Fibroblast of pulmonary artery (primary cell): ENCODE measurements at regions not wholly inside any gene's neighbourhood (a gene's known extent, or its start where the extent isn't known, plus 50 kb on each side); places are given as distances from the start of the nearest gene placed in this dataset.

Source experiments
- DNase-seq: peaks from one replicate; pipeline ENCODE4 v3.0.0-alpha.2; 2010; ENCODE audit warnings: low read depth
- H3K4me3 ChIP-seq: replicated peaks from 2 replicates; pipeline ENCODE4 v1.5.1; 2011; ENCODE audit warnings: low read depth, mild to moderate bottlenecking, control low read depth, low read length, moderate library complexity
- CTCF ChIP-seq: IDR thresholded peaks from 2 replicates; pipeline ENCODE4 v1.5.1; 2011; ENCODE audit warnings: mild to moderate bottlenecking, control low read depth, low read length, inconsistent platforms; ENCODE audit errors: missing control alignments

GRCh38 chr19:13621413-13621812, 115.1 kb upstream of the CACNA1A start:
- no peak overlapping the region for H3K4me3 ChIP-seq
- no peak for TF ChIP-seq CTCF
- peak; percentile 10 for DNase-seq

- H3K4me3 ChIP-seq, result no peak overlapping the region
- TF ChIP-seq CTCF, result no peak
- DNase-seq, result no peak
Observed at GRCh38 chr19:13619203-13619632, 112.9 kb upstream of the CACNA1A start.

DNA sequence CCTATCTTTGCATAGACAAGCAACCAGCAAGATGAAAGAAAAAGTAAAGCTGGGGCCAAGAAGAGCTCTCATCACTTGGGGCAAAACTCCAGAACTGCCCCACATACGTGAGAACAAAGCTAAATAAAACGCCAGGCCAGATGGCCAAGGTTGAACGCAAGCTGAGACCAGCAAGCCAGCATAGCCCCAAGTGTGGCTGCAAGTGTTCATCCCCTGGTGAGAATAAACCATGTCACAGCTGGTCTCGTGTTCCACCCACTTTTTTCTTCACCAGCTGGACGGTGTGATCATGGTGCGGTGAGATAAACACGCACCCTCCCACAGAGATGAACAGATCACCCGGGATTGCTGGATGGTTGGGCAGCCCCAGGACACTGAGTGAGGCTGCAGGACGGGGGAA, 109.6 kb upstream of the CACNA1A start:
- no peak for TF ChIP-seq CTCF
- no peak overlapping the region for H3K4me3 ChIP-seq
- no peak for DNase-seq

- DNase-seq, result no peak
- TF ChIP-seq CTCF, result no peak
- H3K4me3 ChIP-seq, result no peak overlapping the region
Observed at GRCh38 chr19:13613447-13613846, 107.2 kb upstream of the CACNA1A start.

- no peak overlapping the region for H3K4me3 ChIP-seq
- no peak for DNase-seq
- TF ChIP-seq CTCF, result no peak
Observed at GRCh38 chr19:13611596-13611995, 105.3 kb upstream of the CACNA1A start.

GRCh38 chr19:13610039-13610691, 103.9 kb upstream of the CACNA1A start:
- no peak overlapping the region for H3K4me3 ChIP-seq
- DNase-seq, result no peak
- no peak for TF ChIP-seq CTCF

GRCh38 chr19:13606156-13606555, 99.9 kb upstream of the CACNA1A start:
- DNase-seq, result no peak
- no peak for TF ChIP-seq CTCF
- H3K4me3 ChIP-seq, result no peak overlapping the region
